ENCODE measurements at regions not wholly inside any gene's neighbourhood (a gene's known extent, or its start where the extent isn't known, plus 50 kb on each side); places are given as distances from the start of the nearest gene placed in this dataset.

DNA sequence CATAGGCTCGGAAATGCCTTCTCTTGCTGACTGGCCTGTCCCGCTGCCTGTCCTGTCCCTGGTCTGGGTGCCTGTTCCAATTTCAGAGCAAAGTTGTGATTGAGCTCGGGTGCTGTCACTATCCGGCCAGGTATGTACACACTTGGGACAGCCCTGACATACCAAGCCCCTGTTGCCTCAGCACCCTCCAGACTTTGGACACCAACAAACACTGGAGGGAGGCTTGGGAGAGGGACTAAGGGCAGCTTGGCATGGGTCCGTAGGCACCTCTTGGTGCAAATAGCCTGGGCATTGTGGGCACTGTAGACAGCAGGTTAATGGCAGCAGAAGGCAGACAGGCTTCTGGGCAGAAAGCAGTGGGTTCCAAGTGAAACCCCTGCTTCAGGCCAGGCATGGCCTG lies 86.3 kb upstream of the SEMA6A start:
- 95 to 100% methylated on average over 1 to 5 of the region's 5 CpGs for WGBS, 2 donors
- no peaks in the 10 kb centered on the region for H3K27me3 ChIP-seq
- no peaks in the 10 kb centered on the region for H3K9me3 ChIP-seq
- intact Hi-C loops (cut with DNase I), result no loop called here
- TF ChIP-seq, protein P1, sequence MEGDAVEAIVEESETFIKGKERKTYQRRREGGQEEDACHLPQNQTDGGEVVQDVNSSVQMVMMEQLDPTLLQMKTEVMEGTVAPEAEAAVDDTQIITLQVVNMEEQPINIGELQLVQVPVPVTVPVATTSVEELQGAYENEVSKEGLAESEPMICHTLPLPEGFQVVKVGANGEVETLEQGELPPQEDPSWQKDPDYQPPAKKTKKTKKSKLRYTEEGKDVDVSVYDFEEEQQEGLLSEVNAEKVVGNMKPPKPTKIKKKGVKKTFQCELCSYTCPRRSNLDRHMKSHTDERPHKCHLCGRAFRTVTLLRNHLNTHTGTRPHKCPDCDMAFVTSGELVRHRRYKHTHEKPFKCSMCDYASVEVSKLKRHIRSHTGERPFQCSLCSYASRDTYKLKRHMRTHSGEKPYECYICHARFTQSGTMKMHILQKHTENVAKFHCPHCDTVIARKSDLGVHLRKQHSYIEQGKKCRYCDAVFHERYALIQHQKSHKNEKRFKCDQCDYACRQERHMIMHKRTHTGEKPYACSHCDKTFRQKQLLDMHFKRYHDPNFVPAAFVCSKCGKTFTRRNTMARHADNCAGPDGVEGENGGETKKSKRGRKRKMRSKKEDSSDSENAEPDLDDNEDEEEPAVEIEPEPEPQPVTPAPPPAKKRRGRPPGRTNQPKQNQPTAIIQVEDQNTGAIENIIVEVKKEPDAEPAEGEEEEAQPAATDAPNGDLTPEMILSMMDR (IDR thresholded peaks at IDR 0.05), result no peak
- no peak for TF ChIP-seq POLR2A (IDR thresholded peaks at IDR 0.05)
- no peak for DNase-seq
- no peak overlapping the region for H3K4me3 ChIP-seq (replicated peaks in 1 of 3)
- H3K27ac ChIP-seq, result no peak overlapping the region
- no peaks in the 10 kb centered on the region for H3K36me3 ChIP-seq
- H3K4me1 ChIP-seq, result no peaks in the 10 kb centered on the region

DNA sequence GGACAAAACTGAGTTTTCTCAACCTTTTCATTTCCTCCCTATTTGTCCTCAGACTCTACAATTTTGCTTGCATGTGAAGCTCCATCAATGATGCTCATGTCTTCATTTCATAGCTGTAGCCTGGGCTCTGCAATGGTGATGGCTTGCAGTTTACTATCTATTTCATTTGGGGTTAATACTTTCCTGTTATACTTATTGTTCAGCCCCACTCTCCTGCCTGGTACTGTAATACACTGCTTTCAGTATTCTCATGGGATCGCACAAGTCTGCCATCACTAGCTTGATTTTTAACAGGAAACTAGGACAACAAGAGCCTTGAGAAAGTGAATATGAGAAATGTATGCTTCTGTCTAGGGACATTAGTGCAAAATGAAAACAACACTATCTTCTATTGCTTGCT lies 84.2 kb upstream of the SEMA6A start:
- intact Hi-C loops (cut with DNase I), result no loop called here

DNA sequence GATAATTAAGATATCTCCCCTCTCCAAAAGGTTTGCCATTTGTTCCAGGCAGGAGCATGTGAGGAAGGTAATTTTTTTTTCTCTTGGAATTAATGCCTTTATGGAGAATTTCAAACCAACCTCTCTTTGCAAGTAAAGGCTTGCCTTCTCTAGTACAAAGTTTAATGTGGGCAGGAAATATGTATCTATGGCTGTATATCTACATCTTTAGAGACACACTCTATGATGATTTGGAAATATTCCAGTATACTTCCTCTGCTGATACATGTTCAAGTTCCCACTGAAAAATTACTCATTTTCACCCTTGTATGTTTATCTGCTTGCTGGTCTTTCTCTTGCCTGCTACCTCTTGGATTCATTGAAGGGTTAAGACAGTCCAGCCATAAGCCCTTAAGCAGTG lies 83.5 kb upstream of the SEMA6A start:
- DNase-seq, result no peak
- no peak overlapping the region for H3K27ac ChIP-seq
- H3K27me3 ChIP-seq, result no peaks in the 10 kb centered on the region
- H3K4me1 ChIP-seq, result no peaks in the 10 kb centered on the region
- intact Hi-C loops (cut with DNase I), result no loop called here
- H3K9me3 ChIP-seq, result no peaks in the 10 kb centered on the region
- TF ChIP-seq POLR2A (IDR thresholded peaks at IDR 0.05), result no peak
- TF ChIP-seq, protein P1 (IDR thresholded peaks at IDR 0.05), result no peak
- no peaks in the 10 kb centered on the region for H3K36me3 ChIP-seq
- H3K4me3 ChIP-seq (replicated peaks in 1 of 3), result no peak overlapping the region

More for the DNA sequence above, 84.2 kb upstream of the SEMA6A start:
- Histone ChIP-seq H3K36me3 (no peaks in the 10 kb centered on the region), H3K27ac (no peak overlapping the region), H3K4me1 (no peaks in the 10 kb centered on the region), H3K4me3 (replicated peaks in 1 of 3) (no peak overlapping the region), H3K27me3 (no peaks in the 10 kb centered on the region), H3K9me3 (no peaks in the 10 kb centered on the region)
- no peak for DNase-seq
- TF ChIP-seq POLR2A (IDR thresholded peaks at IDR 0.05), result no peak
- TF ChIP-seq, protein P1 (IDR thresholded peaks at IDR 0.05), result no peak
- 91 to 95% methylated on average over 1 of the region's 1 CpG for WGBS, 2 donors

DNA sequence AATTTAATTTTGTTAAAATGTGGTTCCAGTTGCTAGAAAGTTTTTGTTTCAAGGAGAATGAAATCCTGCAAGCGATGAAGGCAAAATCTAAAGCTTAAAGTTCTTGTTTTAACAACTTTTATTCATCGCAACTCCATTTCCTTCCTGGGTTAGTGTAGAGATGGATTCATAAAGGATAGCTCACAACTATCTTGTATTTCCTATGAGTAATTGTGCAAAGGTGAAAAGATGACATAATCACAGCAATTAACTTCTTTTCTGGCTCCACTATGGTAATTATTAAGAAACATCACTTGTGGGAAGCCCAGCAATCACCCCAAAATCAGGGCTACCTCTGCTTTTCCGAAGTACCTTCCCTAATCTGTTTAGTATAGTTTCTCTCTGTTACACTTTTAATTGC lies 80.8 kb upstream of the SEMA6A start:
- Histone ChIP-seq H3K27me3 (no peaks in the 10 kb centered on the region), H3K4me1 (no peaks in the 10 kb centered on the region), H3K36me3 (no peaks in the 10 kb centered on the region), H3K9me3 (no peaks in the 10 kb centered on the region), H3K4me3 (replicated peaks in 1 of 3) (no peak overlapping the region), H3K27ac (no peak overlapping the region)
- WGBS, 2 donors, result 92 to 94% methylated on average over 3 of the region's 3 CpGs
- no peak for DNase-seq
- no peak for TF ChIP-seq POLR2A (IDR thresholded peaks at IDR 0.05)
- TF ChIP-seq, protein P1 (IDR thresholded peaks at IDR 0.05), result no peak
- intact Hi-C loops (cut with DNase I), result no loop called here

DNA sequence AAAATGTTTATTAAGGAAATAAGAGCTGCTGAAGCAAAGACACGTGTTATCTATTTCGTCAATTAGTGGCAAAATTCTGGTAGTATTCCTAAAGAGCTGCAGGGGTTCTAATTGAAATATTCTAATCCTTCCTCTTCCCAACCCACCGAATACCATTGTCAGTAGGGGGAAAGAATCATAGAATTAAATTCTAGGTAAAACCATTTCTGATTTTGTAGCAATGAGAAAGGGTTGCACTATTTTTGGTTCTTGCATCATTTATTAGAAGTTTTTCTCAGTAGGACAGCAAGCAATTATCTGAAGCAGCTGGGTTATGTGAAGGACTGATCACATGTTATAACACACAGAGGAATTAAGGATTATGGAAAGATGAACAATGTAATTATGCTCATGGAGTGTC lies 80.3 kb upstream of the SEMA6A start:
- Histone ChIP-seq H3K27me3 (no peaks in the 10 kb centered on the region), H3K4me1 (no peaks in the 10 kb centered on the region), H3K4me3 (replicated peaks in 1 of 3) (no peak overlapping the region), H3K9me3 (no peaks in the 10 kb centered on the region), H3K36me3 (no peaks in the 10 kb centered on the region), H3K27ac (no peak overlapping the region)
- TF ChIP-seq, protein P1 (IDR thresholded peaks at IDR 0.05), result no peak
- TF ChIP-seq POLR2A (IDR thresholded peaks at IDR 0.05), result no peak
- intact Hi-C loops (cut with DNase I), result no loop called here
- WGBS, 2 donors, result 90 to 94% methylated on average over 3 of the region's 3 CpGs
- DNase-seq, result no peak

Data from thyroid gland (tissue), 4 donors.